HUES48 (cell line): ENCODE measurements at regions not wholly inside any gene's neighbourhood (a gene's known extent, or its start where the extent isn't known, plus 50 kb on each side); places are given as distances from the start of the nearest gene placed in this dataset.
"Not testable (repeated sequence)": the region's sequence is repeated elsewhere in the genome, so short reads cannot be mapped to it uniquely, and the experiment has no call there.

ENCODE experiments used
- H3K27ac ChIP-seq: one replicate; pipeline ENCODE4 v1.7.0; 2013; ENCODE audit warnings: low read depth, low read length, inconsistent platforms
- H3K27me3 ChIP-seq: 2 replicates; pipeline ENCODE4 v1.6.1; 2013; ENCODE audit warnings: mild to moderate bottlenecking, low read length; ENCODE audit not compliant: control insufficient read depth, insufficient read depth
- H3K36me3 ChIP-seq: 2 replicates; pipeline ENCODE4 v1.6.1; 2013; ENCODE audit warnings: low read length; ENCODE audit not compliant: control insufficient read depth, insufficient read depth
- H3K4me1 ChIP-seq: 2 replicates; pipeline ENCODE4 v1.6.1; 2013; ENCODE audit warnings: mild to moderate bottlenecking, low read length; ENCODE audit not compliant: control insufficient read depth, insufficient read depth
- H3K4me3 ChIP-seq: 2 replicates; pipeline ENCODE4 v1.5.1; 2013; ENCODE audit warnings: mild to moderate bottlenecking, low read depth, low read length
- H3K9ac ChIP-seq: 2 replicates; pipeline ENCODE4 v1.6.1; 2013; ENCODE audit warnings: mild to moderate bottlenecking, low read depth, low read length, moderate library complexity
- H3K9me3 ChIP-seq: 2 replicates; pipeline ENCODE4 v1.6.1; 2013; ENCODE audit warnings: low read length; ENCODE audit not compliant: control insufficient read depth, insufficient read depth

- Histone ChIP-seq H3K27ac (peak overlapping the region; percentile 32), H3K36me3 (no peaks in the 10 kb centered on the region), H3K4me1 (peaks cover 36% of the 10 kb centered on the region), H3K4me3 (no peak overlapping the region), H3K9ac (no peak overlapping the region), H3K27me3 (no peaks in the 10 kb centered on the region), H3K9me3 (no peaks in the 10 kb centered on the region; the same call in 1 of the 2 replicates)
Observed at GRCh38 chr4:78707793-78708192, 68.4 kb upstream of the BMP2K start.

DNA sequence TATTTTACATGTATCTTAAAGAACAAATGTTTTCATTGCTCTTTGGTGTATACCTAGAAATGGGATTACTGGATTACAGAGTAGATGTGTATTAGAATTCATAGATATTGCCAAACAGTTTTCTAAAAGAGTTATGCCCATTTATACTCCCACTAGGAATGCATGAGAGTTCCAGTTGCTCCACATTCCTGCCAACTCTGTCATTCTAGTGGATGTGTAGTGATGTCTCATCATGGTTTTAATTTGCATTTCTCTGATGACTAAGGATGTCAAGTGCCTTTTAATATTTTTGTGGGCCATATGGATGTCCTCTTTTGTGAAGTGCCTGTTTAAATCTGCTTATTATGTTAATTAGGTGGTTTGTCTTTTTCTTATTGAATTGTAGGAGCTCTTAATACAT is 65.6 kb upstream of the BMP2K start:
- H3K9ac ChIP-seq, result no peak overlapping the region
- no peak overlapping the region for H3K4me3 ChIP-seq
- H3K27ac ChIP-seq, result no peak overlapping the region
- H3K27me3 ChIP-seq, result no peaks in the 10 kb centered on the region
- H3K4me1 ChIP-seq, result peaks cover 25% of the 10 kb centered on the region
- H3K9me3 ChIP-seq, result no peaks in the 10 kb centered on the region; the same call in 1 of the 2 replicates
- no peaks in the 10 kb centered on the region for H3K36me3 ChIP-seq

- Histone ChIP-seq H3K4me1 (peaks cover 14% of the 10 kb centered on the region), H3K27ac (no peak overlapping the region), H3K36me3 (no peaks in the 10 kb centered on the region), H3K27me3 (no peaks in the 10 kb centered on the region), H3K9me3 (no peaks in the 10 kb centered on the region; the same call in 1 of the 2 replicates), H3K9ac (no peak overlapping the region), H3K4me3 (no peak overlapping the region)
Observed at GRCh38 chr4:78711676-78712075, 64.5 kb upstream of the BMP2K start.

DNA sequence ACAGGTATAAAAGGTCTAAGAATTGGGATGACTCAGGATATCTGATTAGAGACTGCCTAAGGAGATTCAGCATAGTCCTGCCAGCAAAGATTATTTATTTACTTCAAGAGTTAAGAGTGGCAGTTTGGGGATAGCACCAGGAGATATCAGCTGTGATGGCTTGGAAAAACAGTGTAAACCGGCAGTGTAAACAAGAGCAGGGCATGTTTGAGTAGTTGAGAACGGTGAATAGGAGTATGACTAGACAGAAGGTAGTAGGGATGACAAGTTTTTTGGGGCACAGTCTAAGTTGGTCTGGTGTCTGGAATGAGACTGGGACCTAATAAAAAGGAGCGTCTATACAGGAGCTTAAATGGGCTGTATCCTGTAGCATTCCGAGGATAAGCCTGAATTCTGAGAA is 61.6 kb upstream of the BMP2K start:
- H3K27me3 ChIP-seq, H3K4me3 ChIP-seq, H3K9me3 ChIP-seq, H3K4me1 ChIP-seq, H3K27ac ChIP-seq, H3K9ac ChIP-seq, H3K36me3 ChIP-seq: not testable (repeated sequence)

DNA sequence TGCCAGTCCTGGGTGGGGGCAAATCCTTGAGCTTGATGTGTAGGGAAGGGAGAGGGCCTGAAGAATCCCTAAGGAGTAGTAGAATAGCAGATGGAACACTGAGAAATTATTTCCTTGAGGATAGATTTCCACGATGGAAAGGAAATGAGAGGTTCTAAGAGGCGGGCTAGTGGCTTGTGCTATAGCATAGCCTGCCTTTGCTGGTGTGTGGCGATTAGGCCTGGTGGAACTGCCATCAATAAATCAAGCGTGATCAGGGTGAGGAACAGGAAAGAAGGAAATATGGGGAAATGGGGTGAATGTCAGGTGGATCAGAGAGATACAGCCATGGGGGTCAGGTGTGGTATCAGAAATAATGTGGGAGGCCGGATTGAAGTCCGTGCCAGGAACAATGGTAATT is 60.8 kb upstream of the BMP2K start:
- not testable (repeated sequence) for H3K36me3 ChIP-seq, H3K27ac ChIP-seq, H3K9me3 ChIP-seq, H3K27me3 ChIP-seq, H3K9ac ChIP-seq, H3K4me1 ChIP-seq, H3K4me3 ChIP-seq

DNA sequence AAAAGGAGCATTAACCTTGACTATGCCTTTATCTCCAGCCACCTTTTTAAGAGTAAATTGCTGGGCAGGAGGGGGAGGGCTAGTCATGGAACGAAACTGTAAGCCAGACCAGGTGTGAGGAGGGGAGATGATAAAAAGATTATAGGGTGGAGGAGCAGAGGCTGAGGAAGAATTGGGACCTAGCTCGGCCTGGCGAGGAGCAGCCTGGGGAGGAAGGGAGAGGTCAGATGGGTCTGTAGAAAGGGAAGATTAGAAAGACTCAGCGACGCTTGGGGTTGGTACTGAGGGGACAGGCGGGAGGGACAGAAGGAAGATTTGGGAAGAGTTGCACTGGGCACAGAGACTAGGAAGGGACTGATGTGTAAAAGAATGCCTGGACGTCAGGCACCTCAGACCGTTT is 58.4 kb upstream of the BMP2K start:
- peaks cover 32% of the 10 kb centered on the region for H3K4me1 ChIP-seq
- not testable (repeated sequence) for H3K36me3 ChIP-seq, H3K27ac ChIP-seq, H3K27me3 ChIP-seq, H3K9ac ChIP-seq, H3K9me3 ChIP-seq, H3K4me3 ChIP-seq

GRCh38 chr4:78720204-78720603 is 55.9 kb upstream of the BMP2K start:
- no peaks in the 10 kb centered on the region for H3K9me3 ChIP-seq
- peaks cover 7% of the 10 kb centered on the region for H3K27me3 ChIP-seq
- H3K4me1 ChIP-seq, result peaks cover 43% of the 10 kb centered on the region
- H3K4me3 ChIP-seq, result peak overlapping the region; percentile 23; the same call in 1 of the 2 replicates
- H3K36me3 ChIP-seq, result no peaks in the 10 kb centered on the region
- peak overlapping the region; percentile 26 for H3K27ac ChIP-seq
- no peak overlapping the region for H3K9ac ChIP-seq

DNA sequence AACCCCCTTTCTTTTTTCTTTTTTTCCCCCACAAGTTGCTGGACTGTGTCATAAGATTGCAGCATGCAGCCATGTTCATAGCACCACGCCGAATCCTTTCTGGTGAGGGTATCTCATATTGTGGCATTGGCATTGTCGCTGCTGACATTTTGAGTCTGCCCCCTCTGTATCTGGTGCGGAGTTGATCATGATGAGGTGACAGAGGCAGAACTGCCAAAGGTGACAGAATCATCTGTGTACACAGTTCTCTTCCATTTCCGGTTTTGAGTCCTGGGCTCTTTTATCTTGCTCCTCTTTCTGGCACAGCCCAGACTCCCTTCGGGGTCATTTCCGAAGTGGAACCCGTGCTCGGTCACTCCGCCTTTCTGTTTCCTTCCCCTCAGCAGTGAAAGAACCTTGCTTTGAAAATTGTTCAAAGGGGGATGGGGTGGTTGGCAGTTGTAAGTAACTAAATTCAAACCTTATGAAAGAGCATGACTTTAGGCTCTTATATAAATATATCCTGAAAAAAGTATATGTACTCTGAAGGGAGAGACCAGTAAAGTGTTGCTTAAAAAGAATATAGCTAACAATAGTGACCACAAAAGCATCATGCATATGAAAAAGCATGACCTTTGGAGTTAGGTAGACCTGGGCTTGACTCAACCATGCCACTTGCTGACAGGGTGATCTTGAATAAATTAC is 55.0 kb upstream of the BMP2K start:
- no peak overlapping the region for H3K9ac ChIP-seq
- H3K36me3 ChIP-seq, result no peaks in the 10 kb centered on the region
- H3K27ac ChIP-seq, result peak overlapping the region; percentile 16
- H3K27me3 ChIP-seq, result peaks cover 7% of the 10 kb centered on the region
- H3K4me1 ChIP-seq, result peaks cover 43% of the 10 kb centered on the region
- no peaks in the 10 kb centered on the region for H3K9me3 ChIP-seq
- peak overlapping the region; percentile 33; the same call in 1 of the 2 replicates for H3K4me3 ChIP-seq

DNA sequence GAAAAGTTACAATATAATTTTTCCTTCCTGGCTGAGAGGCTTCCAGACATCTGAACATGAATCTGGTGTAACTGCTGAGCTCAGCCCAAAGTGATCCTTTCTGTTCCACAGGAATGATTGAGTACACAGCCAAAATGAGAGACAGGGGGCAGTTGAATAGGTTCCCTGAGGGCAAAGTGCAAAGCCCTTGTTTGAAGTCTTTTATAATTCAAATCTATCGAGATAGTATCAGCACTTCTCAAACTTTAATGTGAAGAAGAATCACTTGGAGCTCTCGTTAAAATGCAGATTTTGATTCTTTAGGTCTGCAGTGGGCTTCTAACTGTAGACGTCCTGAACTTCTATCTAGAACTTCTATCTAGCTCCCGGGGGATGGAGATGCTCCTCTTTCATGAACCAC is 54.4 kb upstream of the BMP2K start:
- H3K36me3 ChIP-seq, result no peaks in the 10 kb centered on the region
- no peak overlapping the region for H3K9ac ChIP-seq
- peak overlapping the region; percentile 33; the same call in 1 of the 2 replicates for H3K4me3 ChIP-seq
- peak overlapping the region; percentile 45 for H3K27ac ChIP-seq
- H3K4me1 ChIP-seq, result peaks cover 43% of the 10 kb centered on the region
- H3K27me3 ChIP-seq, result peaks cover 7% of the 10 kb centered on the region
- no peaks in the 10 kb centered on the region for H3K9me3 ChIP-seq

DNA sequence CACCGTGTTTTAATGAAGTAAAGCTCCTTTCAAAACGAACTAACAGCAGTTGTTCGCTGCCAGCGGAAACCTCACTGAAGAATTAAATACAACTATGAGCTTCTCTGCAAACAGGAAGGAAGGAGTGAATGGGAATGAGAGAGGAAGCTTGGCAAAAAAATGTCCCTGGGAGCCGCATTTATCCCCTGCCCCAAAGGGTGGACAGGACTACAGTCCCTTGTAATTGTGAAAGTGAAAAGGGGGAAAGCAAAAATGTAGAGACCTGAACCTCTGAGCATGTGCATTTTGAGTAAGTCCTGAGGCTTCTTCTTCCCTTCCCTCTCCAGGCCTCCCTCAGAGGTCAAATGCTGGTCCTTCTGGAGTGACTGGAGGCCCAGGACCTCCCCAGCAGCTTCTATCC is 53.8 kb upstream of the BMP2K start:
- Histone ChIP-seq H3K9ac (no peak overlapping the region), H3K36me3 (no peaks in the 10 kb centered on the region), H3K9me3 (no peaks in the 10 kb centered on the region), H3K4me1 (peaks cover 43% of the 10 kb centered on the region), H3K27ac (peak overlapping the region; percentile 45), H3K27me3 (peaks cover 7% of the 10 kb centered on the region), H3K4me3 (no peak overlapping the region)

- peaks cover 43% of the 10 kb centered on the region for H3K4me1 ChIP-seq
Observed at GRCh38 chr4:78722878-78723277, 53.3 kb upstream of the BMP2K start.

More at GRCh38 chr4:78722878-78723277, 53.3 kb upstream of the BMP2K start:
- H3K36me3 ChIP-seq, result no peaks in the 10 kb centered on the region
- H3K9ac ChIP-seq, result no peak overlapping the region
- no peak overlapping the region for H3K4me3 ChIP-seq
- no peaks in the 10 kb centered on the region for H3K9me3 ChIP-seq
- no peak overlapping the region for H3K27ac ChIP-seq
- H3K27me3 ChIP-seq, result peaks cover 7% of the 10 kb centered on the region
